ENCODE measurements at regions not wholly inside any gene's neighbourhood (a gene's known extent, or its start where the extent isn't known, plus 50 kb on each side); places are given as distances from the start of the nearest gene placed in this dataset.

- TF ChIP-seq CTCF (IDR thresholded peaks at IDR 0.05), result no peak
- no peak for TF ChIP-seq POLR2A (IDR thresholded peaks at IDR 0.05; ENCODE audit: low read depth)
These were observed 393.5 kb downstream of the TRIML1 start for GRCh38 chr4:188532751-188533150.
